Stimulated activated naive CD8-positive, alpha-beta T cell treated with anti-CD3 and anti-CD28 coated beads, Interleukin-15, amount 100 ng/mL, for 72 hours (primary cell): ENCODE measurements at regions not wholly inside any gene's neighbourhood (a gene's known extent, or its start where the extent isn't known, plus 50 kb on each side); places are given as distances from the start of the nearest gene placed in this dataset.
"Not testable (repeated sequence)": the region's sequence is repeated elsewhere in the genome, so short reads cannot be mapped to it uniquely, and the experiment has no call there.

Experiments
- ATAC-seq: fragments of 150-1000 bp; cut with Tn5 transposase; 2 replicates; pipeline ENCODE4 v1.10.0; 2021; ENCODE audit warnings: mild to moderate bottlenecking, moderate library complexity
- DNase-seq, 2 donors: peaks; one replicate each; pipeline ENCODE4 v3.0.0; 2021 to 2022
- H3K27ac Mint-ChIP-seq, 2 donors: one replicate each; pipeline ENCODE4 v1.8.0; 2022; ENCODE audit warnings: mild to moderate bottlenecking in 2 of 2, mixed read lengths in 2 of 2, moderate library complexity in 2 of 2
- H3K27me3 Mint-ChIP-seq: one replicate; pipeline ENCODE4 v1.8.0; 2022; ENCODE audit warnings: mixed read lengths
- H3K4me1 Mint-ChIP-seq: one replicate; pipeline ENCODE4 v1.8.0; 2022; ENCODE audit warnings: mild to moderate bottlenecking, mixed read lengths
- H3K4me3 Mint-ChIP-seq, 2 donors: one replicate each; pipeline ENCODE4 v1.8.0; 2022; ENCODE audit warnings: mild to moderate bottlenecking in 2 of 2, mixed read lengths in 2 of 2, moderate library complexity in 1 of 2
- H3K9me3 Mint-ChIP-seq, 2 donors: one replicate each; pipeline ENCODE4 v1.8.0; 2022; ENCODE audit warnings: mixed read lengths in 2 of 2

DNA sequence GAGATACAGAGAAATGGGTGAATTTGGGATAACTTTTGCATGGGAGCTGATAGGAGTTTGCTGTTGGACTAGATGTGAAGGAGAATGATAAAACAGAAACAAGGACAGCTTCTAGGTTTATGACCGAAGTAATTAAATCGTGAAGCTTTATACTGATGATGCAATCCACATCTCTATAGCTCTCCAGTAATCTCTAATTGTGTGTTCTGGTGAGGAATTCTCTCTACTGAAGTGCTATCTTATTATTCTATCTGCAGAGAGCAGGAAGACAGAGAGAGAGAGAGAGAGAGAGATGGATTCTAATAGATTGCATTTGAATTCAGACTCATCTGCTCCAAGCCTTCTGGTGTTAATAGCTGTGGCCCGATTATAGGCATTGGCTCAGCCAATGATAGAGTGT lies 113.5 kb upstream of the FRMD4B start:
- Mint-ChIP-seq H3K4me1 (no peaks in the 10 kb centered on the region), H3K4me3 (no peak overlapping the region), H3K27ac (no peak overlapping the region), H3K27me3 (no peaks in the 10 kb centered on the region), H3K9me3 (no peaks in the 10 kb centered on the region)
- DNase-seq (no peak), ATAC-seq (no peak)

DNA sequence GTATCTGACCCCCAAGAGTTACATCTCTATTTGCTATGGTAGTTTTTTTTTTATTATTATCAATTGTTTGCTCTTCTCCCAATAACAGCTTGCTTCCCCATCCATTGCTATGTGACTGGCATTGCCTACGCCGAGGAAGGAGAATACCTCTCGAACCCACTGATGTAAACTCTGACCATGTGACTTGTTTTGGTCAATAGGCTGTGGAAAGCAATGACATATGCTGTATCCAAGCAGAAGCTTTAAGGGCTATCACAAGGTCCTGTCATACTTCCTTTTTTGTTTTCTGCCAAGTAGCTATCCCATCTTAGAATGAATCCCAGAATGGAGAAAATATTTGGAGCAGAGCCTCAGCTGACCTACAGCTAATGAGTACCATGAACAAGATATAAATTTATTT lies 111.0 kb upstream of the FRMD4B start:
- no peak for DNase-seq
- Mint-ChIP-seq H3K27me3 (no peaks in the 10 kb centered on the region), H3K9me3 (no peaks in the 10 kb centered on the region), H3K27ac (no peak overlapping the region), H3K4me3 (no peak overlapping the region), H3K4me1 (no peaks in the 10 kb centered on the region)
- ATAC-seq: no peak

DNA sequence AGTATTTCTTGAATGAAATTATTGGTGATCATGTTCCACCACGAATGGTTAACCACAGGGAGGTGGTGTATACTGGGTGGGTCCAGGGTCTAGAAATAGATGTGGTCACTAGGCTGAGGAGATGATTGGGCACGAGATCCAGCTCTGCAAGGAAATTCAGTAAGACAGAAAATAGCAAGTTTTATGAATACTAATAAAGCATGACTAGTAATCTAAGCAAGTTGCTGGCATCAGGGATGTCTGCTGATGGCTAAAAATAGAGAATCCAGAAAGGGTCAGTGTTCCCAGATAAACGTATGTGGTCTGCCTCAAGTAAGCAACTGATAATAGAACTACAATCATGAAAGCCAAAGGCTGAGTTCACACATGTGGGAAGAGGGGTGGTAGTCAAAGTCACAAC lies 108.3 kb upstream of the FRMD4B start:
- ATAC-seq (no peak), DNase-seq (no peak)
- Mint-ChIP-seq H3K9me3 (no peaks in the 10 kb centered on the region), H3K4me1 (no peaks in the 10 kb centered on the region), H3K27ac (no peak overlapping the region), H3K27me3 (no peaks in the 10 kb centered on the region), H3K4me3 (no peak overlapping the region)

DNA sequence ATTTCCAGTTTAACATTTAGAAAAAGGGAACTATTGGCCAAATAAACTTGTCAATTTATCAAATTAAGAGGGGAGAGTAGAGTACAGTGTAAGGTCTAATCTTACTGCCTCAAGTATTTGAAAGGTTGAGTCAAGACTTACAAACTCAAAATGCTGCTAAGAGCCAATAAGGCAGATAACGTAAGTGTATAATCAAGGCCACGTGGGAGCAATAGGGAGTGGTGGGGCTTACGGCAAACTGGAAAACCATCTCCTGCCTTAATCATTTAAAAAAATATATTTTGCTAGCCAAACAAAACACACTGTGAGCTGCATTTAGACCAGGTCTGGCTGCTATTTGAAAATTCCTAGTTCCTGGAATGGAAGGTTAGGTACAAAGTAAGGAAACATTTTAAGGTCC lies 107.3 kb upstream of the FRMD4B start:
- Mint-ChIP-seq H3K27ac (no peak overlapping the region), H3K9me3 (no peaks in the 10 kb centered on the region), H3K27me3 (no peaks in the 10 kb centered on the region), H3K4me3 (no peak overlapping the region), H3K4me1 (no peaks in the 10 kb centered on the region)
- ATAC-seq (no peak), DNase-seq (no peak)

DNA sequence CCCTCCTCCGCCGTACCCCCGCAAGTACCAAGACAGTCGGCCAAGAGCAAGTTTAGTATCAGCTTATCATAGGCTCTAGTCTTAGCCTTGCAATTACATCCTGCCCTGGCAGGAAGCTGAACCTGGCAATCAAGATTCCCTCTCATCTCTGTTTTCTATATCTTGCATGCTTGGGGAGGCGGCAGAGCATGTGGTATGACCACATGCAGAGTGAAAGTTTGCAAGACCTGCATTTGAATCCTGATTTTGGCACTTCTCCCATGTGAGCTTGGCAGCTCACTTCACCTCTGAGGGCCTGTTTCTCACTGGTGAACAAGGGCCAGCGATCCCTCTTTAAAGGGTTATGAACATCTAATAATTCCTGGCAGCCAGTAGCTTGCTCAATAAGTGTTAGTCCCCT lies 106.1 kb upstream of the FRMD4B start:
- Mint-ChIP-seq H3K27me3 (no peaks in the 10 kb centered on the region), H3K4me3 (no peak overlapping the region), H3K27ac (no peak overlapping the region), H3K4me1 (no peaks in the 10 kb centered on the region), H3K9me3 (no peaks in the 10 kb centered on the region)
- no peak for ATAC-seq
- DNase-seq: no peak

DNA sequence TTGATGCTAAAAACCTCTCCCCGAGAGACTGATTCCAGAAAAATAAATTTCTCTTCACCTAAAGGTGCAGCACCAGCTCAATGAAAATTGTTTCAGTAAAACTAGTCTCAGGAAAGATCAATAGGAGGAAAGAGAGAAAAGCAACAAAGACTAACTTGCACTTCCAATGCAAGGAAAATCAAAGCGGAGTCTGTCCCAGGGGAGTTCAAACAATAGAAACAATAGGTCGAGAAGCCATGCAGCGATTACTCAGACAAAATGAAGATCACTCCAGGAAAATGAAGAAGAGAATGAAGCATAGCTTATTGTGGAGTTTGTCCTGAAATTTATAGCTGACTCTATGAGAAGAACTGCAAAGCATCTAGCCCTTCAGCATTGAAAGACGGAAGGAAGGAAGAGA lies 105.1 kb upstream of the FRMD4B start:
- ATAC-seq (no peak), DNase-seq (no peak)
- no peaks in the 10 kb centered on the region for H3K4me1 Mint-ChIP-seq
- no peaks in the 10 kb centered on the region for H3K9me3 Mint-ChIP-seq
- no peaks in the 10 kb centered on the region for H3K27me3 Mint-ChIP-seq
- H3K4me3 Mint-ChIP-seq: no peak overlapping the region
- no peak overlapping the region for H3K27ac Mint-ChIP-seq

DNA sequence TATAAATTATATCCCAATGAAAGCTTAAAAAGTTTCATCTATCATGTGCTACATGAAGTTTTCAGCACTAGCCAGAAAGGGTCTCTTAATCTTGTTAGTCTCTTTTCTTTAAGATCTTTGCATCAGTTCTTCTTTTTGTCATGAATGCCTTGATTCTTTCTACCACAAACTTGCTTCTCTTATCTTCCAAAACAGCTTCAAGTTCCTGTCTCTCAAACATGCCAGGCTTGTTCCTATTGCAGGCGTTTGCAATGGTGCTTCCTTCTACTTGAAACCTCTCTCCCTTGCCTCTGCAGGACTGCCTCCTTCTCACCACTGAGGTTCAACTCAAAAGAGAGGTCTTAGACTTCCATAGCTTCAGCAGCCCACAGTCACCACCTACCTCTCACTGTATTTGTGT lies 104.3 kb upstream of the FRMD4B start:
- no peak for DNase-seq

DNA sequence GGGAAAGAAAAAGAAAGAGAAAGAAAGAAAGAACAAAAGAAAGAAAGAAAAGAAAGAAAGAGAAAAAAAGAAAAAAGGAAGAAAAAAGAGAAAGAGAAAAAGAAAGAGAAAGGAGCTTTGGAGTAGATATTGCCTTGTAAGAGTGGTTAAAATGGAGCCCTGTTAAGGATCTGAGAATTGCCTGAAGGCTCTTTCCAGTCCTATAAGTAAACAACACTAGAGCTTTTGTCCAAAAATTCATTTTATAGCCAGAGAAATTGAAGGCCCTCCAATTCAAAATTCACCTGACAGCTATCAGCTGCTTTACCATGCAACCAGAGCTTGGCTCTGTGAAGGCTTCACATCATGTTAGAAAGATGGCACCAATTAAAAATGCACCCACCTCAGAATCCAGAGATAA lies 102.1 kb upstream of the FRMD4B start:
- DNase-seq: no peak
- H3K27me3 Mint-ChIP-seq: peaks cover 8% of the 10 kb centered on the region
- no peak for ATAC-seq
- no peaks in the 10 kb centered on the region for H3K4me1 Mint-ChIP-seq
- H3K9me3 Mint-ChIP-seq: no peaks in the 10 kb centered on the region
- no peak overlapping the region for H3K4me3 Mint-ChIP-seq
- no peak overlapping the region for H3K27ac Mint-ChIP-seq

More for the DNA sequence above, 104.3 kb upstream of the FRMD4B start:
- no peak overlapping the region for H3K27ac Mint-ChIP-seq
- H3K9me3 Mint-ChIP-seq: no peaks in the 10 kb centered on the region
- no peaks in the 10 kb centered on the region for H3K4me1 Mint-ChIP-seq
- H3K27me3 Mint-ChIP-seq: peaks cover 1% of the 10 kb centered on the region
- H3K4me3 Mint-ChIP-seq: no peak overlapping the region
- ATAC-seq: no peak

DNA sequence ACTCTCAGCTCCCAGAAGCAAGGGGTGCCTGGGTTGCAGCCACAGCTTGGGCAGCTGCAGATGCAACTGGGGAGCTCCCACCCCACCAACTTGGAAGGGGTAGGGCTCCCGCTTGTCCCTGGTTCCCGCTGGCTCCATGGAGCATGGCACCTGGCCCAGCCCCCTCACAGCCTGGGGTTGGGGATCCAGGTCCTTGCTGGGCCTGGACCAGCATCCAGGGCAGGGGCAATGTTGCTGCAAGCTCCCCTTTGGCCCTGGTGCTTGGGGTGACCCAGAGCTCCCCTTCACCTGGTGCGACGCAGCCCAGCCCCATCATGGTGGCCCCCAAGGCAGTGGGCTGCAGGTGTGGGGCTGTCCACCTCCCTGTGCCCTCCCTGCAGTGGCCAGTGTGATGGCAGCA lies 99.6 kb upstream of the FRMD4B start:
- Mint-ChIP-seq H3K4me3 (no peak overlapping the region), H3K27me3 (peaks cover 25% of the 10 kb centered on the region), H3K27ac (no peak overlapping the region), H3K9me3 (no peaks in the 10 kb centered on the region), H3K4me1 (no peaks in the 10 kb centered on the region)
- ATAC-seq: no peak
- no peak for DNase-seq

DNA sequence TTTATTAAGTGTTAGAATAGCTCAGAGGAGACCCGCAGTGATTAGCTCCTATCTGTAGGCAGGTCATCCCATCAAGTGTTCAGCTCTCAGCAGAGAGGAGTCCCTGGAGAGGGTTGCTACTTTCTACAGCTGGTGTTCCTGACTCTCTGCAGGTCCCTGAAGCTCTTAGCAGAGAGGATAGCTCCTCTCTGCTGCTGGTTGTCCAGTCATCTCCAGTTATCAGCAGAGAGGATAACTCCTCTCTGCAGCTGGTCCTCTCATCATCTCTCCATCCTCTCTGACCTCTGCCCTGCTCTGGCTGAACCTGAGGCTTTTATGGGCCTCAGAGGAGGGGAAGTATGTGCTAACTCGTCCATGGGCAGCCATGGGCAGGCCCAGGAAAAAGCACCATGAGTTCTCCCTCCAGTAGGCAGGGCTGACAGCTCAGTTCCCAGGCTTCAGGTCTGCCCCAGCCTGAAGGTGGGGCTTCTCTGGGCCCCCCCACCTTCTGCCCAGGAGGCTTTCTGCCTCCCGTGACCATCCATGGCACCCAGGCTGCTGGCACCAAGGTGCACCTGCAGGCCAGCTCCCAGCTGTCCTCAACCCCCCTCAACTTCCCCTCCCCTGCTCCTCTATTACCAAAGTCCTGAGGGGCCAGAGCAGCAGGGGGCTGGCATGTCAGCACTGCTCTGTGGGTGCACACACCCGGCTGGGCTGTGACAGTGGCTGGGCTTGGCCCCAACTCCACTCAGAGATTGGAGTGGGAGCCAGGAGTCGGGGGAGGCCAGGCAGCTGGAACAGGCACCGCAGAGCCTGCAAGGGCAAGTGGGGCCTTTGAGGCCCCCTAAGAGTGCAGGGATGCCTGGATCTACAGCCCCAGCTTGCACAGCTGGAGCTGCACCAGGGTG lies 98.9 kb upstream of the FRMD4B start:
- no peak for ATAC-seq
- peaks cover 25% of the 10 kb centered on the region for H3K27me3 Mint-ChIP-seq
- no peaks in the 10 kb centered on the region for H3K4me1 Mint-ChIP-seq
- no peaks in the 10 kb centered on the region for H3K9me3 Mint-ChIP-seq
- no peak overlapping the region for H3K27ac Mint-ChIP-seq
- no peak overlapping the region for H3K4me3 Mint-ChIP-seq
- DNase-seq: no peak

DNA sequence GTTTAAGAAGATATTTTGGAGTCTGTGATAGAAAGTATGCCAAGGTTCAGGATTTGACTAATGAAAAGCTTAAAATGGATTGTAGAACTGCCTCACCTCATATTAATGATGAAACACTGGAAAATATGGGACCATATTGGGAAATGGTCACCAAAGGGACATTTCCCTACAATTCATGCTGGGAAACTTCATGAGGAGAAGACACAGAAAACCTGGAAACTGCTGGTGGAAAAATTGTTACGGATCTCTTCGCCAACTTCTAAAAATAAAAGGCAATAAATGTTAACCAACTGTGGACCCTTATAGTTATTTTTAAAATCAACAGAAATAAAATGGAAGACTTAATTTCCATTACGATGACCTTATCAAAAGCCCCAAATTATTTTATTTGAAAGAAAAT lies 97.6 kb upstream of the FRMD4B start:
- Mint-ChIP-seq H3K9me3 (no peaks in the 10 kb centered on the region), H3K27me3 (peaks cover 25% of the 10 kb centered on the region), H3K4me3 (no peak overlapping the region), H3K27ac (no peak overlapping the region), H3K4me1 (no peaks in the 10 kb centered on the region)
- ATAC-seq (no peak), DNase-seq (no peak)

DNA sequence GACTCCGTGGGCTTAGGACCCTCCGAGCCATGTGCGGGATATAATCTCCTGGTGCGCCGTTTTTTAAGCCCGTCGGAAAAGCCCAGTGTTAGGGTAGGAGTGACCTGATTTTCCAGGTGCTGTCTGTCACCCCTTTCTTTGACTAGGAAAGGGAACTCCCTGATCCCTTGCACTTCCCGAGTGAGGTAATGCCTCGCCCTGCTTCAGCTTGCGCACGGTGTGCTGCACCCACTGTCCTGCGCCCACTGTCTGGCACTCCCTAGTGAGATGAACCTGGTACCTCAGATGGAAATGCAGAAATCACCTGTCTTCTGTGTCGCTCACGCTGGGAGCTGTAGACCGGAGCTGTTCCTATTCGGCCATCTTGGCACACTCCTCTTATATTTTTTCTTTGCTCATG lies 95.1 kb upstream of the FRMD4B start:
- H3K4me1 Mint-ChIP-seq, H3K27ac Mint-ChIP-seq, H3K9me3 Mint-ChIP-seq, DNase-seq, H3K4me3 Mint-ChIP-seq, ATAC-seq: not testable (repeated sequence)
- peaks cover 25% of the 10 kb centered on the region for H3K27me3 Mint-ChIP-seq

DNA sequence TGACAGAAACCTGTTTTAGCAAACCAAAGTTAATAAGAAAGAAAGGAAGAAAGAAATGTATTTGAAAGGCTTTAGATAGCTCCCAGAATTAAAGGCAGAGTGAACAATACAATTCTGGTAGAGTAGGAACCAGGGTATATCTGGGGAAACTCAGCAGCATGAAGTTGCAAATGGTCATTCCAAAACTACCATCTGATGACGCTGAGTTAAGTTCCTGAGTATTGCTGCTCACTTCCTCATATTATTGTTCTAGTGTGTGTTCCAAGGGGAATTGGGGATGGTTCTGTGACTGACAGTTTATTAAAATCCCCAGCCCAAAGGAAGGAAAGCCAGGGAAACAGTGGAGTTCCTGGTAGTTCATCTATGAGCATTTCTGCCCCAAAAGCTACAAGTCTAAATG lies 88.3 kb upstream of the FRMD4B start:
- no peaks in the 10 kb centered on the region for H3K4me1 Mint-ChIP-seq
- no peak overlapping the region for H3K4me3 Mint-ChIP-seq
- no peak for ATAC-seq
- peaks cover 0 to 6% of the 10 kb centered on the region in 2 donors for H3K9me3 Mint-ChIP-seq
- H3K27ac Mint-ChIP-seq: no peak overlapping the region
- H3K27me3 Mint-ChIP-seq: no peaks in the 10 kb centered on the region
- no peak for DNase-seq

DNA sequence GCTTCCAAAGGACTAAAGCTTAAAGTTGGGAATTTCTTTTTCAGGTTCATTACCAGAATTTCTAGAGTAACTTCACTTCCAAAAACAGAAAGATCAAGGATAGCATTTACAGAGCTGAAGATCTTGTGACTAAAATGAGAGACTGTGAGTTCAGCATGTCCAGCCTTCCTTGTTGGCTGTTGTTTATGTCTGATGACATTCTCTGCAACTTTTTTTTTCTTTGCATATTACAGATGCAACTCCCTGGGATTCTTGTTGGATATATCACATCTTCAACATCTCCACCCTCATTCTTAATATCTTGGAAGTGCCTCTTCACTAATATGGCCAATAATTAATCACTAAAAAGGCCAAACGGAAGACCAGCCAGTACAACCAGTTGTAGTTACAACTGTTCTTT lies 86.2 kb upstream of the FRMD4B start:
- DNase-seq (no peak), ATAC-seq (no peak)
- peaks cover 0 to 6% of the 10 kb centered on the region in 2 donors for H3K9me3 Mint-ChIP-seq
- no peaks in the 10 kb centered on the region for H3K27me3 Mint-ChIP-seq
- H3K4me3 Mint-ChIP-seq: no peak overlapping the region
- H3K4me1 Mint-ChIP-seq: no peaks in the 10 kb centered on the region
- no peak overlapping the region for H3K27ac Mint-ChIP-seq

DNA sequence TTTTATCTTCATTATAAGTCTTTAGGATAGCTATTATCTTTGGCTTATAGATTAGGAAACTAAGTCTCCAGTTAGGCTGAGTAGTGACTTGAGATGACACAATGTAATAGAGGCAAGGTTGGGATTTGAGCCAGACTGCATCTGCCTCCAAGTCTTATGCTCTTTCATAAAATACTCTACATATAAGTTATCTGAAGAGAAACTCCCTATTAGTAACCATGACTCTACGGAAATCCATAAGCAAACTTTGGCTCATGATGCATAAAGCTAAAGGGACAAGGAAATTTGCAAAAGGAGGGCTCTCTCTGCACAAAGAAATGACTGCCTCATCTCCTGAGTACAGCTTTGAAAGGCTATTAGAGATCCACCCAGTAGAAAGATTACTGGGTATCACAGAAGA lies 77.6 kb upstream of the FRMD4B start:
- Mint-ChIP-seq H3K27me3 (no peaks in the 10 kb centered on the region), H3K4me1 (no peaks in the 10 kb centered on the region), H3K27ac (no peak overlapping the region), H3K9me3 (no peaks in the 10 kb centered on the region), H3K4me3 (no peak overlapping the region)
- no peak for ATAC-seq
- no peak for DNase-seq

DNA sequence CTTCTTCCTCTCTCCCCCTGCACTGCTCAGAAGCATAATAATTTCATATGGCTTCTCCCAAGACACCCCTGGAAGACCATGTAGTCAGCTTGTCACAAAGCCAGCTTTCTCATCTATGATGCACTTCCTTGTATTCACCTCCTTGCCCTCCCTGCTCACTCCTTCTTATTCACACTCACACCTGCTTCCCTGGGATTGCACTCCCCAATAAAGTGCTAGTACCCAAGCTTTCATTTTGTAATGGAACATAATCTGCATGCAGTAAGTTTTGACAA lies 76.9 kb upstream of the FRMD4B start:
- H3K4me3 Mint-ChIP-seq: no peak overlapping the region
- no peaks in the 10 kb centered on the region for H3K9me3 Mint-ChIP-seq
- no peaks in the 10 kb centered on the region for H3K4me1 Mint-ChIP-seq
- DNase-seq (no peak), ATAC-seq (no peak)
- no peaks in the 10 kb centered on the region for H3K27me3 Mint-ChIP-seq
- peak overlapping the region in 1 of 2 donors; percentile 63 for H3K27ac Mint-ChIP-seq
